ENCODE measurements at regions not wholly inside any gene's neighbourhood (a gene's known extent, or its start where the extent isn't known, plus 50 kb on each side); places are given as distances from the start of the nearest gene placed in this dataset.

- no peak for TF ChIP-seq CTCF (IDR thresholded peaks at IDR 0.05)
- TF ChIP-seq POLR2A (IDR thresholded peaks at IDR 0.05): no peak
Observed at GRCh38 chr3:182212479-182213076, 500.9 kb downstream of the SOX2 start.

Data from vagina (tissue), 2 donors.